Uterus (tissue), 3 donors: ENCODE measurements at regions not wholly inside any gene's neighbourhood (a gene's known extent, or its start where the extent isn't known, plus 50 kb on each side); places are given as distances from the start of the nearest gene placed in this dataset.
"Not testable (repeated sequence)": the region's sequence is repeated elsewhere in the genome, so short reads cannot be mapped to it uniquely, and the experiment has no call there.

Experiments
- DNase-seq, 2 donors: peaks; one replicate each; pipeline ENCODE4 v3.0.0-alpha.2; 2019 to 2020
- H3K27ac ChIP-seq, 2 donors: fragments of 200-600 bp; sonication (generic); 1 replicate in 1 of 2; 2 replicates in 1 of 2; pipeline ENCODE4 v1.5.1; 2016 to 2018
- H3K27me3 ChIP-seq, 2 donors: fragments of 200-600 bp; sonication (generic); one replicate each; pipeline ENCODE4 v1.5.1; 2018 to 2019; ENCODE audit warnings: control low read depth in 1 of 2
- H3K36me3 ChIP-seq, 2 donors: fragments of 200-600 bp; sonication (generic); one replicate each; pipeline ENCODE4 v1.5.1; 2019; ENCODE audit warnings: control low read depth in 1 of 2
- H3K4me1 ChIP-seq, 2 donors: fragments of 200-600 bp; sonication (generic); one replicate each; pipeline ENCODE4 v1.5.1; 2018 to 2019; ENCODE audit warnings: control low read depth in 1 of 2
- H3K4me3 ChIP-seq, 2 donors: fragments of 200-600 bp; sonication (generic); 1 replicate in 1 of 2; 2 replicates in 1 of 2; pipeline ENCODE4 v1.5.1; 2018 to 2019; ENCODE audit warnings: mild to moderate bottlenecking in 1 of 2
- H3K9me3 ChIP-seq, 2 donors: fragments of 200-600 bp; sonication (generic); one replicate each; pipeline ENCODE4 v1.5.1; 2019; ENCODE audit warnings: control low read depth in 1 of 2
- POLR2A ChIP-seq, 2 donors: fragments of 450-650 bp; IDR thresholded peaks; one replicate each; pipeline ENCODE4 v1.6.1; 2016; ENCODE audit warnings: antibody characterized with exemption in 2 of 2, mild to moderate bottlenecking in 1 of 2, moderate library complexity in 1 of 2
- intact Hi-C: fragments of 100-400 bp; cut with DNase I; formaldehyde crosslinking; loops from one replicate; pipeline ENCODE4 v1.15.1; 2023; ENCODE audit warnings: low total_unique reads
- TF ChIP-seq, protein P1 (sequence below), 4 experiments: fragments of 200-600 bp in 2 of 4; fragments of 450-650 bp in 2 of 4; sonication (generic) in 2 of 4; IDR thresholded peaks; one replicate each; pipeline ENCODE4 v1.5.1; 2016 to 2019; ENCODE audit warnings: antibody characterized with exemption in 4 of 4, mild to moderate bottlenecking in 2 of 4, moderate library complexity in 1 of 4
- donor health status: DM: yes; HTN: yes; CAD: no.

DNA sequence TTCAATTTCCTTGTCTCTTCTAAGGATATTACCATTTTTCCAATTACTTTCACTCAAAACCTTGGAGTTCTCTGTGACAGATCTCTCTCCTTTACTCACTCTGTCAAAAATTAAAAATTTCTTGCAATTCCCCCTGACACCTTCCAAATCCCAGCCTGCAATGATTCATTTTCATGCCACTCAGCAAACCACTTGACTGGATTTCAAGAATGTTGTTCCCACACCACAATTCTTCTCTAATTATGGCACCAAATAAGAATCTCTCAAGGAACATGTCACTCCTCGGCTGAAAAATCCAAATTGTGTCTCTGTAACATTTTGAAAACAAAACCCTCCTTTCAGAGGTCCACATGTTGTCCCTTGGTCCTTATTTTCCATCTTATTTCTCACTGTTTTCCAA, 438.9 kb upstream of the ZP4 start:
- no peak for DNase-seq

DNA sequence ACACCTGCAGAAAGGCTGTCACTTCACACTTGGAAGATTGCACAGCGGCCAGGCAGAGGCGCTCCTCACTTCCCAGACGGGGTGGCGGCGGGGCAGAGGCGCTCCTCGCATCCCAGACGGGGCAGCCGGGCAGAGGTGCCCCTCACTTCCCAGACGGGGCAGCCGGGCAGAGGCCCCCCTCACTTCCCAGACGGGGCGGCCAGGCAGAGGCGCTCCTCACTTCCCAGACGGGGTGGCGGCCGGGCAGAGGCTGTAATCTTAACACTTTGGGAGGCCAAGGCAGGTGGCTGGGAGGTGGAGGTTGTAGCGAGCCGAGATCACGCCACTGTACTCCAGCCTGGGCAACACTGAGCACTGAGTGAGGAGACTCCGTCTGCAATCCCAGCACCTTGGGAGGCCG, 436.3 kb upstream of the ZP4 start:
- DNase-seq, H3K27me3 ChIP-seq, intact Hi-C loops: not testable (repeated sequence)

More for the DNA sequence above, 438.9 kb upstream of the ZP4 start:
- no peaks in the 10 kb centered on the region for H3K4me1 ChIP-seq
- no peak for TF ChIP-seq POLR2A (IDR thresholded peaks at IDR 0.05)
- TF ChIP-seq, protein P1, sequence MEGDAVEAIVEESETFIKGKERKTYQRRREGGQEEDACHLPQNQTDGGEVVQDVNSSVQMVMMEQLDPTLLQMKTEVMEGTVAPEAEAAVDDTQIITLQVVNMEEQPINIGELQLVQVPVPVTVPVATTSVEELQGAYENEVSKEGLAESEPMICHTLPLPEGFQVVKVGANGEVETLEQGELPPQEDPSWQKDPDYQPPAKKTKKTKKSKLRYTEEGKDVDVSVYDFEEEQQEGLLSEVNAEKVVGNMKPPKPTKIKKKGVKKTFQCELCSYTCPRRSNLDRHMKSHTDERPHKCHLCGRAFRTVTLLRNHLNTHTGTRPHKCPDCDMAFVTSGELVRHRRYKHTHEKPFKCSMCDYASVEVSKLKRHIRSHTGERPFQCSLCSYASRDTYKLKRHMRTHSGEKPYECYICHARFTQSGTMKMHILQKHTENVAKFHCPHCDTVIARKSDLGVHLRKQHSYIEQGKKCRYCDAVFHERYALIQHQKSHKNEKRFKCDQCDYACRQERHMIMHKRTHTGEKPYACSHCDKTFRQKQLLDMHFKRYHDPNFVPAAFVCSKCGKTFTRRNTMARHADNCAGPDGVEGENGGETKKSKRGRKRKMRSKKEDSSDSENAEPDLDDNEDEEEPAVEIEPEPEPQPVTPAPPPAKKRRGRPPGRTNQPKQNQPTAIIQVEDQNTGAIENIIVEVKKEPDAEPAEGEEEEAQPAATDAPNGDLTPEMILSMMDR (IDR thresholded peaks at IDR 0.05) = no peak
- intact Hi-C loops = no loop called here
- H3K27ac ChIP-seq = no peak overlapping the region
- H3K9me3 ChIP-seq = no peaks in the 10 kb centered on the region
- H3K27me3 ChIP-seq = no peaks in the 10 kb centered on the region
- H3K4me3 ChIP-seq = no peak overlapping the region
- no peaks in the 10 kb centered on the region for H3K36me3 ChIP-seq

DNA sequence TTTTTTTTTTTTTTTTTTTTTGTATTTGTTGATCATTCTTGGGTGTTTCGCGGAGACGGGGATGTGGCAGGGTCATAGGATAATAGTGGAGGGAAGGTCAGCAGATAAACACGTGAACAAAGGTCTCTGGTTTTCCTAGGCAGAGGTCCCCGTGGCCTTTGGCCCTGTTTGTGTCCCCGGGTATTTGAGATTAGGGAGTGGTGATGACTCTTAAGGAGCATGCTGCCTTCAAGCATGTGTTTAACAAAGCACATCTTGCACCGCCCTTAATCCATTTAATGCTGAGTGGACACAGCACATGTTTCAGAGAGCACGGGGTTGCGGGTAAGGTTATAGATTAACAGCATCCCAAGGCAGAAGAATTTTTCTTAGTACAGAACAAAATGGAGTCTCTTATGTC, 435.8 kb upstream of the ZP4 start:
- DNase-seq, H3K9me3 ChIP-seq, H3K36me3 ChIP-seq, H3K27ac ChIP-seq, H3K27me3 ChIP-seq, H3K4me1 ChIP-seq, H3K4me3 ChIP-seq, intact Hi-C loops: not testable (repeated sequence)

More for the DNA sequence above, 436.3 kb upstream of the ZP4 start:
- H3K36me3 ChIP-seq, H3K9me3 ChIP-seq, H3K4me1 ChIP-seq, H3K4me3 ChIP-seq, H3K27ac ChIP-seq: not testable (repeated sequence)

DNA sequence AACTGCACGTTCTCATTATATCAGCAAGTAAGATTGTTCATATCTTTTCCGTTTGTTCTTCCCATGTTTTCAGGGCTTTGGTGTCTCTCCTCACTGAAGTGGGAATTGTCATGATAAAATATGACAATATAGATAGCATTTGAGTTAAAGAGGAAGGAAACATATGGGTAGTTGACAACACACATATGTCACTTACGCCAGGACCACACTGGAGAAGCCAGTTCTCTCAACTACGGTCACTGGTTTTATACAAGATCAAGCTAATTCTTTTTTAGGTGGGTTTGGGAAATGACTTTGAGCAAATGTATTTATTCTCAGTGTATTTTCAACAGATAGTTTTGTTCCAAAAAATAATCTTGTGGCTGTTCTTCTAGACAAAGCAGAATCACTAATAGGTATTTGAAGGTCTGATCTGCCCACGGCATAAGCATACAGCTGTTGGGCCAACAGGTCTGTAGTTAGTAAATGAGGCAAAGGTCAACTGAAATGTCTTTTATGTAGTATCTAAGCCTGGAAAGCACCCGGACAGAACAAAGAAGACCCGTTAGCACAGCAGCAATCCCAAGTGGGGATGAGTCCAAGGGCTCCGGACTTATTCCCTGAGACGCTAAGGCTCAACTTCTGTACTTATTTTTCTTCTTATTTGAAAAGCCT, 433.6 kb upstream of the ZP4 start:
- Histone ChIP-seq H3K9me3 (no peaks in the 10 kb centered on the region), H3K36me3 (no peaks in the 10 kb centered on the region), H3K4me1 (no peaks in the 10 kb centered on the region), H3K27me3 (no peaks in the 10 kb centered on the region), H3K27ac (no peak overlapping the region), H3K4me3 (no peak overlapping the region)
- intact Hi-C loops = no loop called here
- no peak for DNase-seq
- no peak for TF ChIP-seq POLR2A (IDR thresholded peaks at IDR 0.05)
- TF ChIP-seq, protein P1 (IDR thresholded peaks at IDR 0.05) = no peak

DNA sequence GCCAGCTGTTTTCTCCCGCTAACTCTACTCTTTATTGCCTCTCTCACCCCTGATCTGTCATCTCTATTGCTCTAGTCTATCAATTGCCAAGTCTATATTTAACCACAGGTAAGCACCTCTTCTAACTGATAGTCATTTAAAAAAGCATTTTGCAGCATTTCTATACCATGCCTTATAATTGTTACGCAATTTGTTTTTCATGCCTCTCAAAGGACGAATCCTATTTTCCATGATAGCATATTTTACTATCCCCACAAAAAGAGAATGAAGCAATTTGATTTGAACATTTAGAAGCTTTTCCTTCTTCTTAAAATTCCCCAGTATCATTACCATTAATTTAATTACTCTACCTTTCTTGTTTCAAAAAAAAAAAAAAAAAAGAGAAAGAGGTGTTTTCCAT, 432.8 kb upstream of the ZP4 start:
- intact Hi-C loops = no loop called here
- TF ChIP-seq, protein P1 (IDR thresholded peaks at IDR 0.05) = no peak
- no peak for TF ChIP-seq POLR2A (IDR thresholded peaks at IDR 0.05)
- H3K4me1 ChIP-seq = no peaks in the 10 kb centered on the region
- no peak overlapping the region for H3K4me3 ChIP-seq
- DNase-seq = no peak
- H3K9me3 ChIP-seq = no peaks in the 10 kb centered on the region
- H3K36me3 ChIP-seq = no peaks in the 10 kb centered on the region
- H3K27ac ChIP-seq = no peak overlapping the region
- no peaks in the 10 kb centered on the region for H3K27me3 ChIP-seq

DNA sequence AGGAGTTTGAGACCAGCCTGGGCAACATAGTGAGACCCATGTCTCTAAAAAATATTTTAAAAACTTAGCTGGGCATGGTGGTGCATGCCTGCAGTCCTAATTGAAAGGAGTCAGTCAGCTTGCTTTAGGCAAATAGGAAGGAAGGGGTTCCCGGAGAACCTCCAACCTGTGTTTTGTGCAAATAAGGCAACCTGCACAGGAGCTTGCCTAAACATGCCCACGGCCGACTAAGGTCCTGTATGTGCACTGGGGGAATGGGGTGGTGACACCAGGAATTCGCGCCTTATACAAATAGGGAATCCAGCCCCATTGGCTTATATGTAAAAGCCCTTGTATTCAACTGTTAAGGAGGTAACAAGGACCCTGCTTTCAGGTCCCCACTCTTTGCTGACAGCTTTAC, 429.2 kb upstream of the ZP4 start:
- no peaks in the 10 kb centered on the region for H3K4me1 ChIP-seq
- no peak for DNase-seq
- H3K27me3 ChIP-seq = no peaks in the 10 kb centered on the region
- H3K27ac ChIP-seq = no peak overlapping the region
- H3K9me3 ChIP-seq = no peaks in the 10 kb centered on the region
- H3K4me3 ChIP-seq = no peak overlapping the region
- TF ChIP-seq, protein P1 (IDR thresholded peaks at IDR 0.05) = no peak
- no peak for TF ChIP-seq POLR2A (IDR thresholded peaks at IDR 0.05)
- no peaks in the 10 kb centered on the region for H3K36me3 ChIP-seq
- intact Hi-C loops = no loop called here
